CD4-positive, alpha-beta T cell (primary cell): ENCODE measurements at regions not wholly inside any gene's neighbourhood (a gene's known extent, or its start where the extent isn't known, plus 50 kb on each side); places are given as distances from the start of the nearest gene placed in this dataset.

Experiments used
- ATAC-seq: fragments of 200-7000 bp; cut with Tn5 transposase; one replicate; pipeline ENCODE4 v1.10.0; 2022; ENCODE audit warnings: mild to moderate bottlenecking; ENCODE audit not compliant: poor library complexity
- CTCF ChIA-PET: fragments of 350-600 bp; sonication (Branson Sonifier 250); formaldehyde crosslinking; loops from one replicate; lab custom pipeline; 2021; ENCODE audit warnings: antibody characterized with exemption, inconsistent platforms; lab: Charles Lee
- POLR2A ChIA-PET: fragments of 350-600 bp; sonication (Branson Sonifier 250); formaldehyde crosslinking; loops from one replicate; lab custom pipeline; 2021; ENCODE audit warnings: antibody characterized with exemption, inconsistent platforms; lab: Charles Lee
- DNase-seq, 14 experiments: peaks; one replicate each; pipeline ENCODE4 v3.0.0-alpha.2; 2013 to 2020; ENCODE audit warnings: mixed read lengths in 2 of 14
- H3K27ac ChIP-seq, 2 donors: one replicate each; pipeline versions ENCODE4 v1.5.1 to v1.7.0; 2013; ENCODE audit warnings: low read length in 2 of 2, low read depth in 1 of 2, mild to moderate bottlenecking in 1 of 2
- H3K27me3 ChIP-seq, 2 experiments: 1 replicate in 1 of 2; 2 replicates in 1 of 2; pipeline versions ENCODE4 v1.6.1 to v1.7.0; 2013; ENCODE audit warnings: low read length in 2 of 2, control low read depth in 1 of 2, mild to moderate bottlenecking in 1 of 2, moderate library complexity in 1 of 2; ENCODE audit not compliant: insufficient read depth in 2 of 2, control insufficient read depth in 1 of 2
- H3K36me3 ChIP-seq: one replicate; pipeline ENCODE4 v1.6.1; 2013; ENCODE audit warnings: low read length, control low read depth; ENCODE audit not compliant: insufficient read depth
- H3K4me1 ChIP-seq: one replicate; pipeline ENCODE4 v1.6.1; 2013; ENCODE audit warnings: low read length, control low read depth; ENCODE audit not compliant: insufficient read depth
- H3K4me3 ChIP-seq: one replicate; pipeline ENCODE4 v1.5.1; 2013; ENCODE audit warnings: mild to moderate bottlenecking, low read length, moderate library complexity
- H3K9me3 ChIP-seq, 2 experiments: 1 replicate in 1 of 2; 2 replicates in 1 of 2; pipeline versions ENCODE4 v1.6.1 to v1.7.0; 2013; ENCODE audit warnings: low read length in 2 of 2, mild to moderate bottlenecking in 2 of 2, control low read depth in 1 of 2, moderate library complexity in 1 of 2; ENCODE audit not compliant: control insufficient read depth in 1 of 2, insufficient read depth in 1 of 2
- H3K27ac Mint-ChIP-seq: one replicate; pipeline ENCODE4 v1.8.0; 2020; ENCODE audit warnings: mixed read lengths
- H3K27me3 Mint-ChIP-seq: one replicate; pipeline ENCODE4 v1.8.0; 2021; ENCODE audit warnings: mixed read lengths
- H3K36me3 Mint-ChIP-seq: one replicate; pipeline ENCODE4 v1.8.0; 2021; ENCODE audit warnings: low read depth, mixed read lengths
- H3K4me1 Mint-ChIP-seq: one replicate; pipeline ENCODE4 v1.8.0; 2021; ENCODE audit warnings: low read depth, mixed read lengths
- H3K4me3 Mint-ChIP-seq: one replicate; pipeline ENCODE4 v1.8.0; 2020; ENCODE audit warnings: mild to moderate bottlenecking, mixed read lengths
- H3K9me3 Mint-ChIP-seq: one replicate; pipeline ENCODE4 v1.8.0; 2020; ENCODE audit warnings: mixed read lengths
- intact Hi-C, 2 experiments: fragments of 100-400 bp; cut with DNase I in 1 of 2; cut with micrococcal nuclease in 1 of 2; formaldehyde crosslinking; loops; one replicate each; pipeline versions ENCODE4 v1.15.1 to v1.9.0; 2023 to 2025; cut with DNase I, micrococcal nuclease
- TF ChIP-seq, protein P1 (sequence below): fragments of 200-600 bp; IDR thresholded peaks from one replicate; pipeline ENCODE4 v1.8.0; 2022; ENCODE audit warnings: antibody characterized with exemption, mild to moderate bottlenecking

- TF ChIP-seq, protein P1, sequence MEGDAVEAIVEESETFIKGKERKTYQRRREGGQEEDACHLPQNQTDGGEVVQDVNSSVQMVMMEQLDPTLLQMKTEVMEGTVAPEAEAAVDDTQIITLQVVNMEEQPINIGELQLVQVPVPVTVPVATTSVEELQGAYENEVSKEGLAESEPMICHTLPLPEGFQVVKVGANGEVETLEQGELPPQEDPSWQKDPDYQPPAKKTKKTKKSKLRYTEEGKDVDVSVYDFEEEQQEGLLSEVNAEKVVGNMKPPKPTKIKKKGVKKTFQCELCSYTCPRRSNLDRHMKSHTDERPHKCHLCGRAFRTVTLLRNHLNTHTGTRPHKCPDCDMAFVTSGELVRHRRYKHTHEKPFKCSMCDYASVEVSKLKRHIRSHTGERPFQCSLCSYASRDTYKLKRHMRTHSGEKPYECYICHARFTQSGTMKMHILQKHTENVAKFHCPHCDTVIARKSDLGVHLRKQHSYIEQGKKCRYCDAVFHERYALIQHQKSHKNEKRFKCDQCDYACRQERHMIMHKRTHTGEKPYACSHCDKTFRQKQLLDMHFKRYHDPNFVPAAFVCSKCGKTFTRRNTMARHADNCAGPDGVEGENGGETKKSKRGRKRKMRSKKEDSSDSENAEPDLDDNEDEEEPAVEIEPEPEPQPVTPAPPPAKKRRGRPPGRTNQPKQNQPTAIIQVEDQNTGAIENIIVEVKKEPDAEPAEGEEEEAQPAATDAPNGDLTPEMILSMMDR = no peak
- intact Hi-C loops = no loop called here
- DNase-seq = no peak
- Mint-ChIP-seq H3K9me3 (no peaks in the 10 kb centered on the region), H3K4me1 (no peaks in the 10 kb centered on the region), H3K4me3 (no peak overlapping the region), H3K27me3 (no peaks in the 10 kb centered on the region), H3K27ac (no peak overlapping the region), H3K36me3 (no peaks in the 10 kb centered on the region)
- Histone ChIP-seq H3K9me3 (no peaks in the 10 kb centered on the region), H3K27me3 (no peaks in the 10 kb centered on the region), H3K4me1 (no peaks in the 10 kb centered on the region), H3K36me3 (no peaks in the 10 kb centered on the region), H3K4me3 (no peak overlapping the region), H3K27ac (no peak overlapping the region)
- CTCF ChIA-PET = no interaction called here
- ATAC-seq = no peak
- POLR2A ChIA-PET = no interaction called here
Observed at GRCh38 chr1:61519631-61520030, 205.3 kb downstream of the TM2D1 start.

DNA sequence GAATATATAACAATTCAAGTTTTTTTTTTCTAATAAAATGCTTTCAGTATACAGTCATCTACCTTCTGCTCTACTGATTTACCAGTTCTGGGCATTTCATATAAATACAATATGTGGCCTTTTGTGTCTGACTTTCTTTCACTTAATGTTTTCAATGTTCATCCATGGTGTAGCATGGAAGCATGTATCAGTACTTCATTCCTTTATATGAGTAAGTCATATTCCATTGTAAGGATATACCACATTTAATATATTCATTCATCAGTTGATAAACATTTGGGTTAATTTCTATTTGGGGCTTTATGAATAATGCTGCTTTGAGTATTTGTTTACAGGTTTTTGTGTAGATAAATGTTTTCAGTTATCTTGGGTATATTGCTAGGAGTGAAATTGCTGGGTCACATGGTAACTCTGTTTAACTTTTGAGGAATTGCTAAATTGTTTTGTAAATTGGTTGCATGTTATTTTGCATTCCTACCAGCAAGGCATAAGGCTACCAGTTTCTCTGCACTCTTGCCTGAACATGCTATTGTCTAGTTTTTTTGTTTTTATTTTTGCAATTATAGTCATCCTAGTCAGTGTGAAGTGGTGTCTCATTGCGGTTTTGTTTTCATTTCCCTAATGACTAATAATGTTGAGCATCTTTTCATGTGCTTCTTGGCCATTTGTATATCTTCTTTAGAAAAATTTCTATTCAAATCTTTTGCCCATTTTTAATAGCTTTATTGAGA, 206.1 kb downstream of the TM2D1 start:
- Mint-ChIP-seq H3K36me3 (no peaks in the 10 kb centered on the region), H3K4me3 (no peak overlapping the region), H3K27ac (no peak overlapping the region), H3K27me3 (no peaks in the 10 kb centered on the region), H3K9me3 (no peaks in the 10 kb centered on the region), H3K4me1 (no peaks in the 10 kb centered on the region)
- H3K9me3 ChIP-seq = no peaks in the 10 kb centered on the region
- no peaks in the 10 kb centered on the region for H3K27me3 ChIP-seq
- H3K27ac ChIP-seq = no peak overlapping the region
- H3K4me3 ChIP-seq = no peak overlapping the region
- ATAC-seq (no peak), DNase-seq (no peak)
- TF ChIP-seq, protein P1 = no peak
- H3K36me3 ChIP-seq = no peaks in the 10 kb centered on the region
- ChIA-PET POLR2A (no interaction called here), CTCF (no interaction called here)
- intact Hi-C loops = no loop called here
- H3K4me1 ChIP-seq = no peaks in the 10 kb centered on the region

GRCh38 chr1:61517345-61517744, 207.6 kb downstream of the TM2D1 start:
- no peaks in the 10 kb centered on the region for H3K4me1 Mint-ChIP-seq
- no peak for ATAC-seq
- CTCF ChIA-PET = no interaction called here
- POLR2A ChIA-PET = no interaction called here
- H3K27ac Mint-ChIP-seq = no peak overlapping the region
- Histone ChIP-seq H3K4me3 (no peak overlapping the region), H3K27ac (no peak overlapping the region), H3K36me3 (no peaks in the 10 kb centered on the region), H3K9me3 (no peaks in the 10 kb centered on the region), H3K27me3 (no peaks in the 10 kb centered on the region), H3K4me1 (no peaks in the 10 kb centered on the region)
- H3K4me3 Mint-ChIP-seq = no peak overlapping the region
- intact Hi-C loops = no loop called here
- H3K9me3 Mint-ChIP-seq = no peaks in the 10 kb centered on the region
- DNase-seq = no peak
- H3K27me3 Mint-ChIP-seq = no peaks in the 10 kb centered on the region
- TF ChIP-seq, protein P1 = no peak
- H3K36me3 Mint-ChIP-seq = no peaks in the 10 kb centered on the region
